Stimulated activated CD4-positive, alpha-beta T cell treated with anti-CD3 and anti-CD28 coated beads, Interleukin-15, amount 100 ng/mL, for 1 hour (primary cell): ENCODE measurements at regions not wholly inside any gene's neighbourhood (a gene's known extent, or its start where the extent isn't known, plus 50 kb on each side); places are given as distances from the start of the nearest gene placed in this dataset.

ENCODE experiments used
- DNase-seq, 2 donors: peaks; one replicate each; pipeline ENCODE4 v3.0.0-alpha.2; 2020; ENCODE audit warnings: low read depth in 1 of 2, low spot score in 1 of 2

DNA sequence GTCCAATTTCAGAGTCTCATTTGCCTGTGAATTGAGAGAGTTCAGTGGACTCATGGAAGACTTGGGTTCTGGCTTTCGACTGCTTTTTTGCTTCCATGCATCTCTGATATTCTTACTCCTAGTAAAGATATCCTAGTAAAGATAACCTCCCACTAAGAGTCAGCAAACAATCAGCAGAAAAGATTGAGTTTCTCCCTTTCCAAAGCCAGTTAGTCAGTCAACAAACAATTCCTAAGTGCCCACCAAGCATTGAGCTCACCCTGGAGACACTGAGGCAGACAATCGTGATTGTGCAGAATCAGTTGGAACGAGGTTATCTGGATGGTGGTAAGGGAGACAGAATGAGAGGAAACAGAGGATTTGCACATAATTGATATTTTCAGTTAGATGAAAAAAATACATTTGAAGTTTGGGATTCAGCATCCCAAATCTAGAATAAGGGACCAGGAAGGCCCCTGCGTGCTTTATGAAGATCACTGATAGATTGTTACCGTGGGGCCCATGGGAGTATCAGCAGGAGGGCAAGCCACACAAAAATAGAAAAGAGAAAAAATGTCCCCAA lies 99.7 kb upstream of the SLC38A2 start:
- no peak for DNase-seq

DNA sequence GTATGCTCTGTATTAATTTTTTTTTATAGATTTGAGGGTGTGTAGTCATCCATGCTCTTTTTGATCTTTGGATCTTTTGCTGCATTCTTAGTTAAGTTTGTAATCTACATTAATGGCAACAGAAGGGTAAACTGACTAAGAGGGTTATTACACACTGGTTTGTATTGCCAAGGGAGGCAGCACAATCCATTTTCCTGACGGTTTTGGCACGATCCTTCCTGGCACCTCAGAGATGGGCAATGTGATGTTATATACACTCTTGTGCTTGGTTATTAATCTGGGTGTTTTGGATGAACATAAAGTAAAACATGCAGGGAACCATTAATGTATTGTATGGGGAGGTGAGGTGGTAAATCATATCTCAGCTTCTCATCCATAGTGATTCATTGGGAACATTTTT lies 98.8 kb upstream of the SLC38A2 start:
- DNase-seq, result no peak

DNA sequence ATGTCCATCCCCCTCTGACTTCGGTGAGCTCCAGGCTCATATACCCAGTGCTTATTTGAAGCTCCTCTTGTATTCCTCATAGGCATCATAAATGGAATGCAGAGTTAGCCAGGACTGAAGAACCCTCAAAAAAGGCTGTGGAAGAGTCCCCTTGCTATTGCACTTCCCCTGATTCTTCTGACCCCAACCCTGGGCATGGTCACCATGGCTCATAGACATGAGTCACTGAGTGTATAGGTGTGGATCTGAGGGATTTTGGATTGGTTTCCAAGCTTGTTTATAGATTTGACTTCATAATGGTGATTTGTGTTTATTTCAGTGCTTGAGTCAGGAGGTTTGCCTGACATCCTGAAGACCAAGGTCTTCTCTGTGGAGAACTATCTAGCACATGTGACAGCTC lies 98.4 kb upstream of the SLC38A2 start:
- no peak for DNase-seq

DNA sequence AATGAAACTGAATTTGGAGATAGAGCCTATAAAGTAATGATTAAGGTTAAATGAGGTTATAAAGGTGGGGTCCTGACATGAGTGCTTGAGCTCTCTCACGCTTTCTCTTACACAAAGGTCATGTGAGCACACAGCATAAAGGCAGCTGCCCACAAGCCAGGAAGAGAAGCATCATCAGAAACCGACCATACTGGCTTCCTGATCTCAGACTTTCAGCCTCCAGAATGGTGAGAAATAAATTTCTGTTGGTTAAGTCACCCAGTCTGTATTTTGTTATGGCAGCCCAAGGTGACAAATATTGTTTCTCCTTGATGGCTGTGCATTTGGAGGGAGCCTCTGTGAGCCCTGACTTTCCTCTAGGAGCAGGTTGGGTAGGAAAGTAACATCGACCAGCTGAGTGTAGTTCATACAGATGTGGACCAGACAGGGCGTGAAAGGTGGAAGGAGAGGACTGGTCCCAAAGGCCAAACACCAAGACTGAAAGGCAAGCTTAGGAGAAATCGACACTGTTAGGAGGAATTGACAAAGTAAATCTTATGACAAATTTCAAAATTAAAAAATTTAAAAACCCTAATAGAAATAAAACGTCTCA lies 97.6 kb upstream of the SLC38A2 start:
- no peak for DNase-seq

DNA sequence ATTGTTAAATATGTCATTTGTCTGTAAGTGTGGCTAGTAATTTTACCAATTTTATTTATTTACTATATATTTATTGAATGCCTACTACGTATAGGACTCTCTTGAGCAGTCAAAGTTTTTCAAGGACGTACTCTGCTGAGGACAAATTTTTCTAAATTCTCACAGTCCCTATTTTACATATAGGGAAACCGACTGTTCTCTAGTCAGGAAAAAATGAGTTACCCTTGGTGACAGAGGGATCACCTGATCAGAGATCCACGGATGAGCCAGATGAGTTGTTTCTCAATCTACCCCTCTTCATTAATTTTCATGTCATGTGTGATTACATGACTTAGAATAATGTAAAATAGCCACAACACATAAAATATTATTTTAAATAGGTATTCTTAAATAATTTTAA lies 96.2 kb upstream of the SLC38A2 start:
- no peak for DNase-seq

DNA sequence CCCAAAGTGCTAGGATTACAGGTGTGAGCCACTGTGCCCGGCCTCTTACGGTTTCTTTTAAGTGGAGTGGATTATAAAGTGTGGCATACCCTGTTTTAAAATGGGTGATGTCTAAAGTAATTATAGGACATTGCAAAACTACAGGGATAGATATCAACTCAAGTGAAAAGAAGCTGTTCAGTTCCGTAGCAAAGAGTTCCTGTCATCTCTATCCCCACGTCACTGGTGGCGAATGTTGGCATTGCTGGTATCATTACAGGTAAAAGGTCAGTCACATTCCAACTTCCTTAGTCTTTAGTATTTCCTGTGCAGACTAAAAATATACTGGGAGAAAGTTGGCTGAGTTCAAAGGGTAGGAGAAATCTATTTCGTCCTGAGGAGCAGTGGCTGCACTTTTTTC lies 95.6 kb upstream of the SLC38A2 start:
- DNase-seq, result no peak

DNA sequence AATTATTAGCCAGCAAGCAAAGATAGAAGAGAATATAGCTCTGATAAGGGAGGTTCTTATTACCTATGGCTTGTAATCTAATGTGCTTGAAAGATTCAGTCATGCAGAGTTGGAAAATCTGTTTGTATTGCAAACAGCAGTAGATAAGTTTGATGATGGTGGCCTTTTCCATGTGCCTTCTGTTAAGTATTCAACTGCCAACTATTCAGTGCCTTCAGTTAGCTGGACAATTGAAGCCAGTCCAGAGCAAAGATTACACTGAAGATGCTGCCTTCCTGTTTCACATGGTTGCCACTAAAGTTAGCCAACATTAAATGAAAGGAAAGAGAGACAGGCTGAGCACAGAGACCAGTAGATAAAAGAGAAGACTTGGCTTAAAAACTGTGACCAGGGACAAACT lies 92.7 kb upstream of the SLC38A2 start:
- DNase-seq, result no peak

DNA sequence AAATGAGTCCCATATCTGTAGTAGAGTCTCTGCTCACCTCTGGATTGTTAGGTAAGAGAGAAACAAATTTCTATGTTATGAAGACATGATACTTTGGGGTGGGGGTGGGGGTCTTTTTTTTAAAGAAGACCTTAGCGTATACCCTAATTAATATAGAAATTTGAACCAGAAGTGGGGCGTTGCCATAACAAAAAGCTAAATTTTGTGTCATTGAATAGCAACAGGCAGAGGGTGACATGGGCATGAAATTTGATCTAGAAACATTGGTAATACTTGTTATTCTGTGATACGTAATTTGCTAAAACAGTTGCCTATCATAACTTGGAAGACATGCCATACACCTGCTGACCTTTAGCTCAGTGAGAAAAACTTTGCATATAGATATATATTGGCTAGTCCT lies 92.3 kb upstream of the SLC38A2 start:
- no peak for DNase-seq

DNA sequence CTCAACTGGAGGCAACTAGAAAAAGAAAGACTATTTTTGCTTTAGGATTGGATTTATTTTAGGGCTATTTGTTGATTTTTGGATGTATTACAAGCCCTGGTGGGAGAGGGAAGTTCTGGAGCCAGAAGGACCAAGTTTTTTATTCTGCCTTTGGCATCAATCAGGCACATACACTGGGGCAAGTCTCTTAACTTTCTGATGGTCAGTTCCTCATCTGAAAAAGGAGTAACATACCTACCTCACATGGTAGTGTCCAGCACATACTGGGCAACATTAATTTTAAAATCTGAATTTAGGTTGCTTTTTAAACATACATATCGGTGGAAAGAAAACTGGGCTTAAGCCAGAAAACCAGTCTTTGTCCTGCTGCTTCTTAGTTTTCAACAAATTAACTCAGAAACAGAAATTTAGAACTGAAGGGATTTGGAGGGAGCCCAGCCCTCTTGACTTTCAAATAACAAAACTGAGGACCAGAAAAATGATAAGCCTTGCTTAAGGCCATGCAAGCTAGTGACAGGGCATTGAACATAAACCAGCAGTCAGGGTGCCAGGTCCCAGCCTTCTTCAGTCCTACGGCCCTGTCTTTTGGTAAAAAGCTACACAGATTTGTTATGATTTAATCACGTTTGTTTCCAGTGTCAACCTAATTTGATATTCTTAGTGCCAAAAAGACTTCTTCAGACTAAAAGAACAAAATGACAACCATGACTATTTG lies 90.2 kb upstream of the SLC38A2 start:
- DNase-seq, result no peak

DNA sequence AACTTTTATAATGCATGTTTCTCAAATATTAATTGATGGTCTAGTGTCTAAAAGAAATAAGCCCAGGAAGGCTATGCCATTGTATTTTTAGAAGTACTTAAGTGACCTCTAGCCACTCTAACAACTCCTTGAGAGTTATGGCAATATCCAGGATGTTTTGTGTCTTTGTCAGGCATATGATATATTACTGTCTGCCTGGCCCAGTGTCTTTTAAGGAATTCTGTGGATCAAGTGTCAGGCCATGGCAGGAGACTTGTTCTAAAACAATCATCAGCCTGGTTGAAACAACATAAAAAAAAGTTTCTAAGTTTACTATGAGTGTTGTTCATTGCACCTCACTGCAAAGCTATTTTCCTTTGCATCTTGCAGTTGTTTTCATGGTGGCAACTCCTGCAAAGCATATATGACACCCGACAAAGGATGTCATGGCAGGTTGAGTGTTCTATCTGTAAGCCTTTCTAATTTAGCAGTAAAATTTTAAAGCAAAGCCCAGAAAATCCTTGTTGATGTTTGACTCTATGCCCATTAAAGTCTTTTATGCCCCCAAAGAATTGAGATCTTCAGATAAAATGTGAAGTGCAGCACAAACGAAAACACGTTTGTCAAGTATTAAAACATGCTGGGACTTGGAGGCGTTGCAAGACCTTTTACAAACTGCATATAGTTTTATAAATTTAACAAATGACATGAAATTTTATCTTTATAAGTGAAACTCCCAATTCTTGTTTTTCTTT lies 89.5 kb upstream of the SLC38A2 start:
- no peak for DNase-seq

DNA sequence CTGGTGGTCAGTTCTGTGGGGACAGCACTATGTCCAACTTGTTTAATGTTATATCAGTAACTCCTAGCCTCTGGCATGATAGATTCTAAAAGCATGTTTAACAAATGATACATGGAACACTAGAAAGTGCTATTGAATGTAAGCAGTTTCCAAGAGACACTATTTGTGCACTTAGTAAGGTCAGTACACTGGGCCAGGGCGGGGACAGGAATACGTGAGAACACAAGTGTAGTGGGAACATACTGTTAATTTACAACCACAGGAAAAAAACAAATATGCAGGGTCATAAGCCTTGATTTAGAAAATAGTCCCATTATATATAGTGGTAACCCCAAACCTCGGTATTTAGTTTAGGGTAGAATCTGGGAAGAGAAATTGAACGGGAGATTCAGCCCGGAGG lies 88.9 kb upstream of the SLC38A2 start:
- DNase-seq, result no peak

DNA sequence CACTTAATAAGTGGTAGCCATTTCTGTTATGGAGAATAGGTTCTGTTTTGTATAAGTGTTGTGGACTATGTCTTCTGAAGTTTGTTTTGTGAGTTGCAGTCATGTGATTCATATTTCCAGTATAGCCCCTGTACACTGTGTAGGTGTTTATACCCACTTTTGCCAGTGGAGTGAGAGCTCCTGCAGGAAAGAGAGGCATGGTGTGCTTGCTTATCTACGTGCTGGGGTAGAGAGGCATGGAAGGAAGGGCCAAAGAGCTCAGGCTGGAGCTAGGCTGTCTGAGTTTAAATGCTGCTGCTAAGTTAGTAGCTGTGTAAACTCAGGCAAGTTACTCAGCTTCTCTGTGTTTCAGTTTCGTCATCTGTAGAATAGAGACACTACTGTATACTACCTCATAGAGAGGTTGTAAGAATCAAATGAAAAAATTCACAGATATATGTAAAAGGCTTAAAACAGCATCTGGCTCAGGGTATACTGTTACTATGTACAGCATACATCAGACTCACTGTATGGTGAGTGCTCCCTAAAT lies 88.2 kb upstream of the SLC38A2 start:
- DNase-seq, result no peak

DNA sequence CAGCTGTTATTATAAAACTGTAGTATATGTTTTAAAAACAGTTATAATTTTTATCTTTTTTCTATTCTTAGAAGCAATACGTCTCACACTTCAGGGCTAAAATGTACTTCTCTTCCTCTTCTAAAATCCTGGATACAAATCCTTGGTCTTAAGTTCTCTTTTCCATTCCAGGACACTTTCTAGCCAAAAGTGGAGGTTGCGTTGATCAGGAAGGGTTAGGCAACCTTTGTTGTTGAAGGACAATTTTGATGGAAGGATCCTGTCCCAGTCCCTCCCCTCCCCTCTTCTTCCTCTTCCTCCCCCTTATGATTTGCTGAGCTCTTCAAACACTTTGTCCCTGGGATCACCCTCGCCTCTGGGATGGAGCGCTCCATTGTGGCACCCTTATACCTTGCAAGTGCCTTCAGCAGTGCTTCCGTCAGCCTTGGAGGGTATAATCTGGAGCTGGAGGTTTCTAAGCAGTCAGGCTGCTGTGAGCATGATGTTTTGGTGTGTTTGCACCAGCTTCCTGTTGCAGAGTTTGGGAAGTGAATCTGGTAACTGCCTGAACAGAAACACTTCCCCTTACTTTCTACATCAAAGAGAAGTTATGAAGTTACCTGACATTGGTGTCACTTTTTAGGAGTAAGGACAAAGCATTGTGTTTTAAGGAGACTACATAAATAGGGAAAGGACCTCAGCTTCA lies 87.4 kb upstream of the SLC38A2 start:
- DNase-seq, result no peak

DNA sequence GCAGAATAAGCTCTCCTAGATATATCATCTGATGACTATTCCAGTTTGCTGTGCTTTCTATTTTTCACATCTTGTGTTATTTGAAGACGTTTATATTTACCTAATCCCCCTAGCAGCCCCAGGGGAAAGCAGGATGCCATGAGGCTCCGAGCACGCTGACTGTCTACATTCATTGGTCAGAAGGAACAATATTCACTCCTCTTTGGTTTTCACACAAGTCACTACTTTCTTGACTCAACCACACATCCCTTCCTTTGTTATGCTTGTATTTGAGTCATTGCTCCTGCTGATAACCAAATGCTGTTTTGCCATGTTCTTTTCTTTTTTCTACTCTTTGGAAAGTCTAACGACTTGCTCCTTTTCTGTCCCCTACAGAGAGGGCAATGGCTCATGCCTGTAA lies 86.5 kb upstream of the SLC38A2 start:
- DNase-seq, result no peak

DNA sequence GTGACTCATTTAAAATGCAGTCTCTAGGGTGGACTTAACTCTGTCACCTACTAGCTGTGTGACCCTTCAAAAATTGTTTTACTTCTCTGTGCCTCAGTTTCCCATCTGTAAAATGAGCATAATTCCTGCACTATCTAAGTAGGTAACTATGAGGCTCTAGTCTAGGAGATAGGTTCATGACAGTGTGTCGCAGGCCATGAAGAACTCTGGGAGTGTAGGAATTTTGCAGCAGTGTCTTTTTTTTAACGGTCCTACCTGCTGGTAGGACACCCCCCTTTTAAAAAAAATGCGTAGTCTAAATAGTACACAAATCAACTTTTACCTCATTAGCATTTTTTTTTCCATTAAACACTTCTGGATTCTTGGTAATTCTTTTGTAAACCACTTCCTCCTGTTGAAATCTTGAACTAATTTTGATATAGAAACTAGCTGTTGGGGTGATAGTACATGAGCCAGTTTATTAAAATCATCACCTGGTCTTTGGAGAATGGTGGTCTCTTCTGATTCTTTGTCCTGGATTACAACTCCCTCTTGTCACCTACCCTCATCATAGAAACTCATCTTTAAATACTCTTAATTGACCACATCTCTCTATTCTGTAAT lies 86.0 kb upstream of the SLC38A2 start:
- no peak for DNase-seq

DNA sequence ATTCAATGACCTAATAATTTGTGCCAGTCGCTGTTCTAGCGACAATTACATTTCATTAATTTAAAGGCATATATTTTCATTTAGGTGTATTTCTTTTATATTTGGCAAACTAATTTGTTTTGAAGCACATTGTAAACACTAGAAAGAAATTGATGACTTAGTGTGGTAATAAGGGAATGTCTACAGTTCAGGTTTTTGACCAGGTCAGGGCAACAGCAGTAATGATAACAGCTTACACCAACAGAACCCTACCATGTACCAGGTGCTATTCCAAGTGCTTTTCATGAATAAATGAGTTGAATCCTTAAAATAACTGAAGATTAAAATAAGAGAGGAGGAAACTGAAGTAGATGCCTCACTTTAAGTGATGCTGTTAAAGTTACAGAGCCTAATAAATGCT lies 85.4 kb upstream of the SLC38A2 start:
- no peak for DNase-seq

DNA sequence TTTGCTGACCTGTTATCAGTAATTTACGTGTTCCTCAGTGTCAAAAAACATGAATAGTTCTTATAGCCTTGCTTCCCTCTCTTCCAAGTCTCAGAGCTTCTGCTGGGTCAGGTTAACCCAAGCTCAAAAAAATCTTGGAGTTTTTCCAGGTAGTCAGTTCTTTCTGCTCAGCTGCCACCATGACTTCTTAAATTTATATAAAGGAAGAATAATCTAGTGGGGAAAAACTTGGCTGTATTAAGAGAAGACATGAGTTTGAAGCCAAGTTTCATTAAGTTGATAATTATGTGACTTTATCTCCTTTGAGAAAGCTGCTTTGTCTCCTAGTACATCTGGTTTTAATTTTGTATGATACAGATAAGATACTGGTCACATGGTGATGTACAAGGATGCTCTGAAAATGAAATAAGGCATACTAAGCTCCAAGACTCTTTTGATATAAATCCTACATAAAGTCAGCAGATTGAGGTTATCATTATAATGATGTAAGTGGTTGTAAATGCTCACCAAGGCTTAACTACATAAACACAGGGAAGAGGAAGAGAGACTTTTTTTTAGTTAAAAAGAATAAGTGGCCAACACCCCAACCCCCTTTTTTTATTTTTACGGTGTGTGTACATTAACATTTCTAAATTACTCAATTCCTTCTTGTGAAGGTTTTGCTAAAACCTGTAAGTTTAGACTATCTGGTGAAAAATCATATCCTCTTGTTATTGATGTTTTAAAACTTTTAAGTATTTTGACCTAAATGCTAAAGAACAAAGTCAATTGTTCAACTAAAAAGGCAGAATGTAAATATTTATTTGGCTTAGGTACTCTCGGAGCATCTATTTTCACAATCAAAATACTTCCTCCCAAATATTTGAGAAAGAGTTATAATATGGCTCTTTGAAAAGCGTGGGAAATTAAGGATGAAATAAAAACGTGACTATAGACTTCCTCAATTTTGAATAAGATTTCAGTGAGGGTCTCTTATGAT lies 84.1 kb upstream of the SLC38A2 start:
- DNase-seq, result no peak

DNA sequence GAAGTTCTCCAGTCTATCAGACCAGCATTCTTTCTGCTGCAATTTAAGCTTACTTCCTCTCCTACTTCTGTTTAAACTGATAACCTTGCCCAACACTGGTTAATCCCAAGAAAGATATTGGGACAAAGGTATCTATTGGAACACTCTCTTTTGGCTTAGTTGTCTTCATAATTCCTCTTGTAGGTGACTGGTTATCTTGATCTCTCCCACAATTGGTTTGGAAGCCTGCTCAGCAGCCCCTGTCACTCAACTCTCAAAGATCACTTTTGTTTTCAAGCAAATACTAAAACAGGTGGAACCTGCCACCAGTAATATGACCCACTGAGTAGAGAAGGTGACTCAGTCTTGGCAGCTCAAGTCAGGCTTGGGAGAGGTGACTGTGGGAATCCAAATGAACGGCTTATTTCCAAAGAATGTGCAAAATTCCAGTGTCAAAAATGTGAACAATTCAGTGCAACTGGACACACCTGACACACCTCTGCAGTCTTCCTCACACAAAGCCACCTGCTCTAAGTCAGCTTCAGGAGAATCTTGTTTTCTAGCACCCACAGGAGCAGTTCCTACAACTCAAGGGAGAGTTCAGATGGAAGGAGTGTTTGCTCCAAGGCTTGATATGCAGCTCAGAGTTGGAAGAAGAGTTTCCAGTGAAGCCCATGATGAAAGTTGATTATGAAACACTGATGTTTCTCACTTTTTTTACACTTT lies 83.2 kb upstream of the SLC38A2 start:
- no peak for DNase-seq

DNA sequence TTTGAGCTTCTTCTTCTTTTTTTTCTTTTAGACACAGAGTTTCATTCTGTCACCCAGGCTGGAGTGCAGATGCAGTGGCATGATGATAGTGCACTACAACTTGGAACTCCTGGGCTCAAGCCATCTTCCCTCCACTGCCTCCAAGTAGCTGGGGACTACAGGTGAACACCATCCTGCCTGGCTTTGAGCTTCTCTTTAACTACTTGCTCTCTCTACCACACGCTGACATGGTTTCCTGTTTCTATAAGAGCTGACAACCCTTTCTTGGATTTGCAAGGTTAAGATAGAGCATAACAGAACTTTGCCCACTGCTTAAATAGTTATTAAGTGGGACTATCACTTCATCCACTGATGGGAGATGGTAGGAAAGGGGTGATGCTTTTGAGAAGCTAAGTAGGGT lies 82.4 kb upstream of the SLC38A2 start:
- DNase-seq, result no peak
